Fibroblast of pulmonary artery (primary cell): ENCODE measurements at regions not wholly inside any gene's neighbourhood (a gene's known extent, or its start where the extent isn't known, plus 50 kb on each side); places are given as distances from the start of the nearest gene placed in this dataset.

Source experiments
- DNase-seq: peaks from one replicate; pipeline ENCODE4 v3.0.0-alpha.2; 2010; ENCODE audit warnings: low read depth
- H3K4me3 ChIP-seq: replicated peaks from 2 replicates; pipeline ENCODE4 v1.5.1; 2011; ENCODE audit warnings: low read depth, mild to moderate bottlenecking, control low read depth, low read length, moderate library complexity
- TF ChIP-seq, protein P1 (sequence below): IDR thresholded peaks from 2 replicates; pipeline ENCODE4 v1.5.1; 2011; ENCODE audit warnings: mild to moderate bottlenecking, control low read depth, low read length, inconsistent platforms; ENCODE audit errors: missing control alignments

DNA sequence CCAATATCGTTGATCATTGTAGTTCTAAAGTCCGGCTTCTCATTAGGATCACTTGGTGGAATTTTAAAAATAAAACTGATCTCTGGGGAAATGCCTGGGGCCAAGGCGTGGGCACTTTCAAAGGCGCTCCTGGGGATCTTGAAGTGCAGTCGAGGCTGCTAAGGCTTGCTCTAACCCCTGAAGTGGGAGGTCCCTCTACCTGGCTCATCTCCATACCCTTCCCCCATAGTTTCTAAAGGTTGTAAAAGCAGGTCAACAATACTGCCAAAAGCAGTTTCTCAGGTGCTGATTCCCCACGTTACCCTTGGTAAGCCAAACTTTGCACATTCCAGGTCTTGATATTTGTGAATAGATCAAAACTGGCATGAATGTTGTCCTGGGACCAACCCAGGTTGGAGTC, 79.0 kb upstream of the SP8 start:
- no peak for DNase-seq
- TF ChIP-seq, protein P1, sequence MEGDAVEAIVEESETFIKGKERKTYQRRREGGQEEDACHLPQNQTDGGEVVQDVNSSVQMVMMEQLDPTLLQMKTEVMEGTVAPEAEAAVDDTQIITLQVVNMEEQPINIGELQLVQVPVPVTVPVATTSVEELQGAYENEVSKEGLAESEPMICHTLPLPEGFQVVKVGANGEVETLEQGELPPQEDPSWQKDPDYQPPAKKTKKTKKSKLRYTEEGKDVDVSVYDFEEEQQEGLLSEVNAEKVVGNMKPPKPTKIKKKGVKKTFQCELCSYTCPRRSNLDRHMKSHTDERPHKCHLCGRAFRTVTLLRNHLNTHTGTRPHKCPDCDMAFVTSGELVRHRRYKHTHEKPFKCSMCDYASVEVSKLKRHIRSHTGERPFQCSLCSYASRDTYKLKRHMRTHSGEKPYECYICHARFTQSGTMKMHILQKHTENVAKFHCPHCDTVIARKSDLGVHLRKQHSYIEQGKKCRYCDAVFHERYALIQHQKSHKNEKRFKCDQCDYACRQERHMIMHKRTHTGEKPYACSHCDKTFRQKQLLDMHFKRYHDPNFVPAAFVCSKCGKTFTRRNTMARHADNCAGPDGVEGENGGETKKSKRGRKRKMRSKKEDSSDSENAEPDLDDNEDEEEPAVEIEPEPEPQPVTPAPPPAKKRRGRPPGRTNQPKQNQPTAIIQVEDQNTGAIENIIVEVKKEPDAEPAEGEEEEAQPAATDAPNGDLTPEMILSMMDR = no peak
- H3K4me3 ChIP-seq = no peak overlapping the region

GRCh38 chr7:20870977-20871376, 84.3 kb upstream of the SP8 start:
- H3K4me3 ChIP-seq = no peak overlapping the region
- DNase-seq = no peak
- TF ChIP-seq, protein P1 = no peak

- no peak for DNase-seq
- TF ChIP-seq, protein P1 = no peak
- no peak overlapping the region for H3K4me3 ChIP-seq
Measured at GRCh38 chr7:20892776-20893175, 106.1 kb upstream of the SP8 start.

- TF ChIP-seq, protein P1 = no peak
- no peak for DNase-seq
- H3K4me3 ChIP-seq = no peak overlapping the region
Measured at GRCh38 chr7:20894806-20895205, 108.1 kb upstream of the SP8 start.

DNA sequence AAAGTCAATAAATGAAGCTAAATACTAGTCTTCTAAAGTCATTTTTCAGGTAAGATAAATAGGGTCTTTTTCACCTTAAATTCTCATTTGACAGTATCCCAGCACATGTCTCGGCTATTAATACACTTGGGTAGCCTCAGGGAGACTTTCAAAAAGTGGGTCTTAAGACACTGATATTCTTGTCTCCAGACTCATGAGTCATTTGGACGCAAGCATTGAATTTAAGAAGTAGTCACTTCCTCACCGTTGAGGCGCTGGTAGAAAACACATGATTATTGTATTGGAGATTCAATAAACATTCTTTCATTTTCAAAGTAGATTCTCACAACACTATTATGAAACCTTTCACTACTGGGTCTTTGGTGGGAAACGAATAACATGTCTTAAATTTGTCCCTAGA, 108.9 kb upstream of the SP8 start:
- TF ChIP-seq, protein P1 = no peak
- no peak overlapping the region for H3K4me3 ChIP-seq
- no peak for DNase-seq

GRCh38 chr7:20896996-20897395, 110.3 kb upstream of the SP8 start:
- no peak for DNase-seq
- no peak overlapping the region for H3K4me3 ChIP-seq

More at GRCh38 chr7:20896996-20897395, 110.3 kb upstream of the SP8 start:
- TF ChIP-seq, protein P1 = no peak
